ENCODE measurements at regions not wholly inside any gene's neighbourhood (a gene's known extent, or its start where the extent isn't known, plus 50 kb on each side); places are given as distances from the start of the nearest gene placed in this dataset.

- DNase-seq (ENCODE audit: extremely low read depth, low read depth, low spot score): no peak
Observed at GRCh38 chrX:113770071-113770470, 813.8 kb upstream of the HTR2C start.

- no peak for DNase-seq (ENCODE audit: extremely low read depth, low read depth, low spot score)
Observed at GRCh38 chrX:113759422-113759821, 824.5 kb upstream of the HTR2C start.

- DNase-seq (ENCODE audit: extremely low read depth, low read depth, low spot score): no peak
Observed at GRCh38 chrX:113747274-113747973, 836.5 kb upstream of the HTR2C start.

GRCh38 chrX:113743069-113743468 is 840.8 kb upstream of the HTR2C start:
- no peak for DNase-seq (ENCODE audit: extremely low read depth, low read depth, low spot score)

GRCh38 chrX:113741744-113742143 is 842.1 kb upstream of the HTR2C start:
- DNase-seq (ENCODE audit: extremely low read depth, low read depth, low spot score): no peak

- DNase-seq (ENCODE audit: extremely low read depth, low read depth, low spot score): no peak
Observed at GRCh38 chrX:113728937-113729336, 854.9 kb upstream of the HTR2C start.

GRCh38 chrX:113726898-113727297 is 857.0 kb upstream of the HTR2C start:
- DNase-seq (ENCODE audit: extremely low read depth, low read depth, low spot score): no peak

GRCh38 chrX:113726466-113726865 is 857.4 kb upstream of the HTR2C start:
- no peak for DNase-seq (ENCODE audit: extremely low read depth, low read depth, low spot score)

GRCh38 chrX:113726009-113726408 is 857.9 kb upstream of the HTR2C start:
- DNase-seq (ENCODE audit: extremely low read depth, low read depth, low spot score): no peak

- DNase-seq (ENCODE audit: extremely low read depth, low read depth, low spot score): no peak
Observed at GRCh38 chrX:113699939-113700338, 859.3 kb upstream of the AMOT start.

GRCh38 chrX:113675278-113675677 is 834.6 kb upstream of the AMOT start:
- no peak for DNase-seq (ENCODE audit: extremely low read depth, low read depth, low spot score)

- DNase-seq (ENCODE audit: extremely low read depth, low read depth, low spot score): no peak
Observed at GRCh38 chrX:113651306-113651705, 810.7 kb upstream of the AMOT start.

GRCh38 chrX:113644426-113644825 is 803.8 kb upstream of the AMOT start:
- no peak for DNase-seq (ENCODE audit: extremely low read depth, low read depth, low spot score)

GRCh38 chrX:113634565-113634964 is 793.9 kb upstream of the AMOT start:
- DNase-seq (ENCODE audit: extremely low read depth, low read depth, low spot score): no peak

- no peak for DNase-seq (ENCODE audit: extremely low read depth, low read depth, low spot score)
Observed at GRCh38 chrX:113629326-113629725, 788.7 kb upstream of the AMOT start.

- no peak for DNase-seq (ENCODE audit: extremely low read depth, low read depth, low spot score)
Observed at GRCh38 chrX:113594123-113594841, 753.7 kb upstream of the AMOT start.

GRCh38 chrX:113586281-113586898 is 745.8 kb upstream of the AMOT start:
- DNase-seq (ENCODE audit: extremely low read depth, low read depth, low spot score): no peak

GRCh38 chrX:113580486-113580885 is 739.9 kb upstream of the AMOT start:
- DNase-seq (ENCODE audit: extremely low read depth, low read depth, low spot score): no peak

GRCh38 chrX:113558576-113558975 is 717.9 kb upstream of the AMOT start:
- no peak for DNase-seq (ENCODE audit: extremely low read depth, low read depth, low spot score)

- DNase-seq (ENCODE audit: extremely low read depth, low read depth, low spot score): no peak
Observed at GRCh38 chrX:113551919-113552318, 711.3 kb upstream of the AMOT start.

GRCh38 chrX:113548308-113549015 is 707.8 kb upstream of the AMOT start:
- DNase-seq (ENCODE audit: extremely low read depth, low read depth, low spot score): no peak
